Smooth muscle cell (in vitro differentiated cells): ENCODE measurements at regions not wholly inside any gene's neighbourhood (a gene's known extent, or its start where the extent isn't known, plus 50 kb on each side); places are given as distances from the start of the nearest gene placed in this dataset.

Source experiments
- DNase-seq: peaks from one replicate; lab custom pipeline; 2025; ENCODE audit not compliant: unreplicated experiment; lab: John Stamatoyannopoulos, UW
- H2AFZ ChIP-seq: fragments of 200-600 bp; sonication (generic); 2 replicates; pipeline ENCODE4 v1.6.0; 2016; ENCODE audit warnings: antibody characterized with exemption, low read depth, mild to moderate bottlenecking
- H3F3A ChIP-seq: fragments of 200-600 bp; sonication (generic); 2 replicates; pipeline ENCODE4 v1.6.0; 2017; ENCODE audit warnings: antibody characterized with exemption, low read depth
- H3K27ac ChIP-seq: fragments of 200-600 bp; sonication (generic); 2 replicates; pipeline ENCODE4 v1.5.1; 2016; ENCODE audit warnings: low read depth, mild to moderate bottlenecking
- H3K27me3 ChIP-seq: fragments of 200-600 bp; sonication (generic); 2 replicates; pipeline ENCODE4 v1.6.1; 2016; ENCODE audit warnings: low read depth, mild to moderate bottlenecking
- H3K36me3 ChIP-seq: fragments of 200-600 bp; sonication (generic); 2 replicates; pipeline ENCODE4 v1.5.1; 2016; ENCODE audit warnings: low read depth
- H3K4me1 ChIP-seq: fragments of 200-600 bp; sonication (generic); 2 replicates; pipeline ENCODE4 v1.5.1; 2016; ENCODE audit warnings: low read depth
- H3K4me2 ChIP-seq: fragments of 200-600 bp; sonication (generic); 2 replicates; pipeline ENCODE4 v1.6.0; 2016; ENCODE audit warnings: mild to moderate bottlenecking
- H3K4me3 ChIP-seq: fragments of 200-600 bp; sonication (generic); 2 replicates; pipeline ENCODE4 v1.5.1; 2016; ENCODE audit warnings: mild to moderate bottlenecking
- H3K79me2 ChIP-seq: fragments of 200-600 bp; sonication (generic); 2 replicates; pipeline ENCODE4 v1.6.0; 2016; ENCODE audit warnings: low read depth, mild to moderate bottlenecking
- H3K9ac ChIP-seq: fragments of 200-600 bp; sonication (generic); 2 replicates; pipeline ENCODE4 v1.6.0; 2016; ENCODE audit warnings: low read depth
- H3K9me3 ChIP-seq: fragments of 200-600 bp; sonication (generic); replicated peaks from 2 replicates; pipeline ENCODE4 v1.5.1; 2016; ENCODE audit warnings: low read depth
- H4K20me1 ChIP-seq: fragments of 200-600 bp; sonication (generic); 2 replicates; pipeline ENCODE4 v1.6.0; 2016; ENCODE audit warnings: low read depth
- WGBS: methylation state at CpG from one replicate; pipeline ENCODE4 v1.1.7; 2016; ENCODE audit warnings: low lambda C conversion rate; 5-methylcytosine and 5-hydroxymethylcytosine counted together
- TF ChIP-seq, protein P1 (sequence below): fragments of 200-600 bp; sonication (generic); IDR thresholded peaks from 2 replicates; pipeline ENCODE4 v1.5.1; 2017; ENCODE audit warnings: borderline replicate concordance, mild to moderate bottlenecking, antibody characterized with exemption; ENCODE audit not compliant: insufficient read depth, poor library complexity, severe bottlenecking

- Histone ChIP-seq H3K79me2 (no peaks in the 10 kb centered on the region), H3K36me3 (no peaks in the 10 kb centered on the region), H3K27me3 (no peaks in the 10 kb centered on the region), H2AFZ (no peak overlapping the region), H3K9ac (no peak overlapping the region), H4K20me1 (no peaks in the 10 kb centered on the region), H3K27ac (no peak overlapping the region), H3K9me3 (no peaks in the 10 kb centered on the region), H3K4me3 (no peak overlapping the region), H3F3A (peaks cover 3% of the 10 kb centered on the region), H3K4me2 (no peak overlapping the region), H3K4me1 (peaks cover 4% of the 10 kb centered on the region)
- no peak for DNase-seq
- WGBS: 57% methylated on average over 1 of the region's 1 CpG
- TF ChIP-seq, protein P1, sequence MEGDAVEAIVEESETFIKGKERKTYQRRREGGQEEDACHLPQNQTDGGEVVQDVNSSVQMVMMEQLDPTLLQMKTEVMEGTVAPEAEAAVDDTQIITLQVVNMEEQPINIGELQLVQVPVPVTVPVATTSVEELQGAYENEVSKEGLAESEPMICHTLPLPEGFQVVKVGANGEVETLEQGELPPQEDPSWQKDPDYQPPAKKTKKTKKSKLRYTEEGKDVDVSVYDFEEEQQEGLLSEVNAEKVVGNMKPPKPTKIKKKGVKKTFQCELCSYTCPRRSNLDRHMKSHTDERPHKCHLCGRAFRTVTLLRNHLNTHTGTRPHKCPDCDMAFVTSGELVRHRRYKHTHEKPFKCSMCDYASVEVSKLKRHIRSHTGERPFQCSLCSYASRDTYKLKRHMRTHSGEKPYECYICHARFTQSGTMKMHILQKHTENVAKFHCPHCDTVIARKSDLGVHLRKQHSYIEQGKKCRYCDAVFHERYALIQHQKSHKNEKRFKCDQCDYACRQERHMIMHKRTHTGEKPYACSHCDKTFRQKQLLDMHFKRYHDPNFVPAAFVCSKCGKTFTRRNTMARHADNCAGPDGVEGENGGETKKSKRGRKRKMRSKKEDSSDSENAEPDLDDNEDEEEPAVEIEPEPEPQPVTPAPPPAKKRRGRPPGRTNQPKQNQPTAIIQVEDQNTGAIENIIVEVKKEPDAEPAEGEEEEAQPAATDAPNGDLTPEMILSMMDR: no peak
Observed at GRCh38 chr3:151979906-151980305, 106.5 kb downstream of the SUCNR1 start.

DNA sequence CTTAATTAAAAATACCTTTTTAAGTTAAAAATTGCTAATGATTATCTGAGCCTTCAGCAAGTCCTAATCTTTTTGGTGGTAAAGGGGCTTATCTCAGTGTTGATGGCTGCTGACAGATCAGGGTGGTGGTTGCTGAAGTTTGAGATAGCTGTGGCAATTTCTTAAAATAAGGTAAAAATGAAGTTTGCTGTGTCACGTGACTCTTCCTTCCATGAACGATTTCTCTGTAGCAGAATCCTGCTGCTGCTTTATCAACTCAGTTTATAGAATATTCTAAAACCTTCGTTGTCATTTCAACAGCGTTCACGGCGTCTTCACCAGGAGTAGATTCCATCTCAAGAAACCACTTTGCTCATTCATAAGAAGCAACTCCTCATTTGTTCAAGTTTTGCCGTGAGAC lies 110.1 kb downstream of the SUCNR1 start:
- Histone ChIP-seq H3F3A (no peaks in the 10 kb centered on the region), H2AFZ (no peak overlapping the region), H3K79me2 (no peaks in the 10 kb centered on the region)

GRCh38 chr3:151985787-151986430 lies 112.5 kb downstream of the SUCNR1 start:
- Histone ChIP-seq H3K36me3 (no peaks in the 10 kb centered on the region), H3K9me3 (no peaks in the 10 kb centered on the region), H4K20me1 (no peaks in the 10 kb centered on the region), H3K79me2 (no peaks in the 10 kb centered on the region), H3K4me1 (no peaks in the 10 kb centered on the region), H3K4me3 (no peak overlapping the region), H3K9ac (no peak overlapping the region), H3F3A (no peaks in the 10 kb centered on the region), H3K27ac (no peak overlapping the region), H3K27me3 (no peaks in the 10 kb centered on the region), H3K4me2 (no peak overlapping the region), H2AFZ (no peak overlapping the region)
- WGBS: 93% methylated on average over 2 of the region's 2 CpGs
- TF ChIP-seq, protein P1: no peak
- no peak for DNase-seq

More for the DNA sequence above, 110.1 kb downstream of the SUCNR1 start:
- Histone ChIP-seq H3K27me3 (no peaks in the 10 kb centered on the region), H3K9ac (no peak overlapping the region), H3K4me1 (no peaks in the 10 kb centered on the region), H3K27ac (no peak overlapping the region), H3K9me3 (no peaks in the 10 kb centered on the region), H3K36me3 (no peaks in the 10 kb centered on the region), H4K20me1 (no peaks in the 10 kb centered on the region), H3K4me3 (no peak overlapping the region), H3K4me2 (no peak overlapping the region)
- DNase-seq: no peak
- WGBS: 94% methylated on average over 7 of the region's 7 CpGs
- TF ChIP-seq, protein P1: no peak

DNA sequence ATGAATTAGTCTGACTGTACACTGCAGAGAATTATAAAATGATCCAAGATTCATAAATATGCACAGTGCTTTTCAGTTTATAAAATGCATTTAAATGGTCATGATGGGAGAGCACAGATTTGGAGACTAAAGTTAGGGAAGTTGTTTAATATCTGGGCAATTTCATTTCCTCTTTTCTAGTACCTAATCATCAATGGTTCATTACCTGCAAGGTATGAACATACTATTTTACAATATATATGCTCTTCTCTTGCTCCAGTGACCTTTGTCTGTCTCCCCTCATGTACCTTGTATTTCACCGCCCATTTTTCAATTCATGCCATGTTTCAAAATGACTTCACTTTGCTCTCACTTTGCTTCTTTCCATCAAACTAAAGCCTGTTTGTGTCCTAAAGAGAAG lies 114.5 kb downstream of the SUCNR1 start:
- no peak overlapping the region for H3K27ac ChIP-seq
- H3K79me2 ChIP-seq: no peaks in the 10 kb centered on the region
- WGBS: 100% methylated on average over 1 of the region's 1 CpG
- H3K9me3 ChIP-seq: no peaks in the 10 kb centered on the region
- no peaks in the 10 kb centered on the region for H3K4me1 ChIP-seq
- no peak overlapping the region for H2AFZ ChIP-seq
- no peaks in the 10 kb centered on the region for H3K36me3 ChIP-seq
- H3K27me3 ChIP-seq: no peaks in the 10 kb centered on the region
- no peak for DNase-seq
- no peak overlapping the region for H3K4me2 ChIP-seq
- H3F3A ChIP-seq: no peaks in the 10 kb centered on the region
- no peak overlapping the region for H3K9ac ChIP-seq
- no peak overlapping the region for H3K4me3 ChIP-seq
- no peaks in the 10 kb centered on the region for H4K20me1 ChIP-seq
- TF ChIP-seq, protein P1: no peak
